ENCODE measurements at regions not wholly inside any gene's neighbourhood (a gene's known extent, or its start where the extent isn't known, plus 50 kb on each side); places are given as distances from the start of the nearest gene placed in this dataset.
"Not testable (repeated sequence)": the region's sequence is repeated elsewhere in the genome, so short reads cannot be mapped to it uniquely, and the experiment has no call there.

- Histone ChIP-seq H3K9me3 (ENCODE audit: insufficient read depth, low read depth, low read length) (no peaks in the 10 kb centered on the region), H3K9ac (ENCODE audit: low read depth, low read length) (no peak overlapping the region), H3K4me1 (ENCODE audit: insufficient read depth, low read length) (no peaks in the 10 kb centered on the region), H3K27ac (ENCODE audit: low read length) (no peak overlapping the region), H3K4me3 (ENCODE audit: low read length) (no peak overlapping the region), H3K36me3 (ENCODE audit: insufficient read depth, low read depth, low read length) (no peaks in the 10 kb centered on the region), H3K27me3 (ENCODE audit: insufficient read depth, low read length) (no peaks in the 10 kb centered on the region)
Observed at GRCh38 chr10:10702211-10702610, 315.5 kb upstream of the CELF2 start.

GRCh38 chr10:10703382-10703781 lies 314.3 kb upstream of the CELF2 start:
- no peaks in the 10 kb centered on the region for H3K4me1 ChIP-seq (ENCODE audit: insufficient read depth, low read length)
- H3K4me3 ChIP-seq (ENCODE audit: low read length), result no peak overlapping the region
- no peak overlapping the region for H3K9ac ChIP-seq (ENCODE audit: low read depth, low read length)
- no peak overlapping the region for H3K27ac ChIP-seq (ENCODE audit: low read length)
- H3K9me3 ChIP-seq (ENCODE audit: insufficient read depth, low read depth, low read length), result no peaks in the 10 kb centered on the region
- H3K27me3 ChIP-seq (ENCODE audit: insufficient read depth, low read length), result no peaks in the 10 kb centered on the region
- no peaks in the 10 kb centered on the region for H3K36me3 ChIP-seq (ENCODE audit: insufficient read depth, low read depth, low read length)

GRCh38 chr10:10712155-10712704 lies 305.4 kb upstream of the CELF2 start:
- Histone ChIP-seq H3K4me3 (ENCODE audit: low read length) (no peak overlapping the region), H3K9ac (ENCODE audit: low read depth, low read length) (no peak overlapping the region), H3K27me3 (ENCODE audit: insufficient read depth, low read length) (no peaks in the 10 kb centered on the region), H3K9me3 (ENCODE audit: insufficient read depth, low read depth, low read length) (no peaks in the 10 kb centered on the region; the same call in 1 of the 2 replicates), H3K4me1 (ENCODE audit: insufficient read depth, low read length) (peaks cover 12% of the 10 kb centered on the region; the same call in 1 of the 2 replicates), H3K27ac (ENCODE audit: low read length) (no peak overlapping the region), H3K36me3 (ENCODE audit: insufficient read depth, low read depth, low read length) (no peaks in the 10 kb centered on the region)

GRCh38 chr10:10714327-10714726 lies 303.3 kb upstream of the CELF2 start:
- Histone ChIP-seq H3K4me3 (ENCODE audit: low read length) (no peak overlapping the region), H3K4me1 (ENCODE audit: insufficient read depth, low read length) (peaks cover 7% of the 10 kb centered on the region; the same call in 1 of the 2 replicates), H3K9ac (ENCODE audit: low read depth, low read length) (no peak overlapping the region), H3K36me3 (ENCODE audit: insufficient read depth, low read depth, low read length) (no peaks in the 10 kb centered on the region), H3K9me3 (ENCODE audit: insufficient read depth, low read depth, low read length) (peaks cover 2% of the 10 kb centered on the region; the same call in 1 of the 2 replicates), H3K27me3 (ENCODE audit: insufficient read depth, low read length) (no peaks in the 10 kb centered on the region), H3K27ac (ENCODE audit: low read length) (no peak overlapping the region)

- H3K27ac ChIP-seq (ENCODE audit: low read length), result no peak overlapping the region
- no peaks in the 10 kb centered on the region for H3K4me1 ChIP-seq (ENCODE audit: insufficient read depth, low read length)
- H3K4me3 ChIP-seq (ENCODE audit: low read length), result no peak overlapping the region
- peaks cover 2% of the 10 kb centered on the region; the same call in 1 of the 2 replicates for H3K9me3 ChIP-seq (ENCODE audit: insufficient read depth, low read depth, low read length)
- no peaks in the 10 kb centered on the region for H3K27me3 ChIP-seq (ENCODE audit: insufficient read depth, low read length)
- H3K36me3 ChIP-seq (ENCODE audit: insufficient read depth, low read depth, low read length), result no peaks in the 10 kb centered on the region
- H3K9ac ChIP-seq (ENCODE audit: low read depth, low read length), result no peak overlapping the region
Observed at GRCh38 chr10:10716972-10717371, 300.7 kb upstream of the CELF2 start.

GRCh38 chr10:10722422-10722821 lies 295.2 kb upstream of the CELF2 start:
- no peaks in the 10 kb centered on the region for H3K27me3 ChIP-seq (ENCODE audit: insufficient read depth, low read length)
- no peak overlapping the region for H3K9ac ChIP-seq (ENCODE audit: low read depth, low read length)
- no peak overlapping the region for H3K4me3 ChIP-seq (ENCODE audit: low read length)
- H3K27ac ChIP-seq (ENCODE audit: low read length), result no peak overlapping the region
- H3K9me3 ChIP-seq (ENCODE audit: insufficient read depth, low read depth, low read length), result 0 out of 2 replicates have a peak, but pooled peaks cover 2% of the 10 kb centered on the region
- no peaks in the 10 kb centered on the region for H3K4me1 ChIP-seq (ENCODE audit: insufficient read depth, low read length)
- H3K36me3 ChIP-seq (ENCODE audit: insufficient read depth, low read depth, low read length), result no peaks in the 10 kb centered on the region

- no peak overlapping the region for H3K9ac ChIP-seq (ENCODE audit: low read depth, low read length)
- H3K27ac ChIP-seq (ENCODE audit: low read length), result no peak overlapping the region
- no peaks in the 10 kb centered on the region for H3K27me3 ChIP-seq (ENCODE audit: insufficient read depth, low read length)
- H3K4me1 ChIP-seq (ENCODE audit: insufficient read depth, low read length), result no peaks in the 10 kb centered on the region
- no peaks in the 10 kb centered on the region for H3K36me3 ChIP-seq (ENCODE audit: insufficient read depth, low read depth, low read length)
- no peaks in the 10 kb centered on the region for H3K9me3 ChIP-seq (ENCODE audit: insufficient read depth, low read depth, low read length)
- H3K4me3 ChIP-seq (ENCODE audit: low read length), result no peak overlapping the region
Observed at GRCh38 chr10:10725196-10725595, 292.5 kb upstream of the CELF2 start.

- Histone ChIP-seq H3K9ac (ENCODE audit: low read depth, low read length) (no peak overlapping the region), H3K9me3 (ENCODE audit: insufficient read depth, low read depth, low read length) (no peaks in the 10 kb centered on the region), H3K27ac (ENCODE audit: low read length) (no peak overlapping the region), H3K27me3 (ENCODE audit: insufficient read depth, low read length) (no peaks in the 10 kb centered on the region), H3K36me3 (ENCODE audit: insufficient read depth, low read depth, low read length) (no peaks in the 10 kb centered on the region), H3K4me1 (ENCODE audit: insufficient read depth, low read length) (no peaks in the 10 kb centered on the region), H3K4me3 (ENCODE audit: low read length) (no peak overlapping the region)
Observed at GRCh38 chr10:10726101-10726500, 291.6 kb upstream of the CELF2 start.

- H3K27me3 ChIP-seq (ENCODE audit: insufficient read depth, low read length); H3K27ac ChIP-seq (ENCODE audit: low read length); H3K9me3 ChIP-seq (ENCODE audit: insufficient read depth, low read depth, low read length); H3K4me3 ChIP-seq (ENCODE audit: low read length); H3K4me1 ChIP-seq (ENCODE audit: insufficient read depth, low read length); H3K9ac ChIP-seq (ENCODE audit: low read depth, low read length); H3K36me3 ChIP-seq (ENCODE audit: insufficient read depth, low read depth, low read length): not testable (repeated sequence)
Observed at GRCh38 chr10:10727411-10727810, 290.3 kb upstream of the CELF2 start.

- Histone ChIP-seq H3K27me3 (ENCODE audit: insufficient read depth, low read length) (no peaks in the 10 kb centered on the region), H3K27ac (ENCODE audit: low read length) (no peak overlapping the region), H3K36me3 (ENCODE audit: insufficient read depth, low read depth, low read length) (no peaks in the 10 kb centered on the region), H3K9me3 (ENCODE audit: insufficient read depth, low read depth, low read length) (no peaks in the 10 kb centered on the region), H3K4me3 (ENCODE audit: low read length) (no peak overlapping the region), H3K4me1 (ENCODE audit: insufficient read depth, low read length) (no peaks in the 10 kb centered on the region), H3K9ac (ENCODE audit: low read depth, low read length) (no peak overlapping the region)
Observed at GRCh38 chr10:10727812-10728211, 289.9 kb upstream of the CELF2 start.

- H3K4me3 ChIP-seq (ENCODE audit: low read length), result no peak overlapping the region
- H3K27me3 ChIP-seq (ENCODE audit: insufficient read depth, low read length), result no peaks in the 10 kb centered on the region
- H3K27ac ChIP-seq (ENCODE audit: low read length), result no peak overlapping the region
- H3K9me3 ChIP-seq (ENCODE audit: insufficient read depth, low read depth, low read length), result no peaks in the 10 kb centered on the region
- H3K4me1 ChIP-seq (ENCODE audit: insufficient read depth, low read length), result no peaks in the 10 kb centered on the region
- no peaks in the 10 kb centered on the region for H3K36me3 ChIP-seq (ENCODE audit: insufficient read depth, low read depth, low read length)
- no peak overlapping the region for H3K9ac ChIP-seq (ENCODE audit: low read depth, low read length)
Observed at GRCh38 chr10:10730471-10731043, 287.1 kb upstream of the CELF2 start.

GRCh38 chr10:10731366-10731765 lies 286.3 kb upstream of the CELF2 start:
- no peaks in the 10 kb centered on the region for H3K36me3 ChIP-seq (ENCODE audit: insufficient read depth, low read depth, low read length)
- no peaks in the 10 kb centered on the region for H3K4me1 ChIP-seq (ENCODE audit: insufficient read depth, low read length)
- no peak overlapping the region for H3K27ac ChIP-seq (ENCODE audit: low read length)
- H3K4me3 ChIP-seq (ENCODE audit: low read length), result no peak overlapping the region
- H3K9ac ChIP-seq (ENCODE audit: low read depth, low read length), result no peak overlapping the region
- H3K9me3 ChIP-seq (ENCODE audit: insufficient read depth, low read depth, low read length), result no peaks in the 10 kb centered on the region
- no peaks in the 10 kb centered on the region for H3K27me3 ChIP-seq (ENCODE audit: insufficient read depth, low read length)
